Tibial artery (tissue), 4 donors: ENCODE measurements at regions not wholly inside any gene's neighbourhood (a gene's known extent, or its start where the extent isn't known, plus 50 kb on each side); places are given as distances from the start of the nearest gene placed in this dataset.
A peak's percentile ranks its signal among the peaks of the same experiment; 100 is the strongest.

ENCODE experiments used
- DNase-seq, 2 donors: peaks; one replicate each; pipeline ENCODE4 v3.0.0-alpha.2; 2019
- H3K27ac ChIP-seq, 2 donors: fragments of 200-600 bp; sonication (generic) in 1 of 2; 1 replicate in 1 of 2; 2 replicates in 1 of 2; pipeline ENCODE4 v1.5.1; 2018 to 2019; ENCODE audit warnings: mild to moderate bottlenecking in 1 of 2
- H3K27me3 ChIP-seq, 2 donors: fragments of 200-600 bp; sonication (generic) in 1 of 2; one replicate each; pipeline versions ENCODE4 v1.5.1 to v1.6.0; 2016 to 2019
- H3K36me3 ChIP-seq, 3 donors: fragments of 200-600 bp; sonication (generic) in 2 of 3; one replicate each; pipeline ENCODE4 v1.5.1; 2016 to 2019; ENCODE audit warnings: mild to moderate bottlenecking in 2 of 3
- H3K4me1 ChIP-seq, 4 donors: fragments of 200-600 bp; sonication (generic) in 2 of 4; 1 replicate in 3 of 4; 2 replicates in 1 of 4; pipeline ENCODE4 v1.5.1; 2016 to 2019
- H3K4me3 ChIP-seq, 2 donors: fragments of 200-600 bp; sonication (generic) in 1 of 2; 1 replicate in 1 of 2; 2 replicates in 1 of 2; pipeline ENCODE4 v1.5.1; 2018 to 2019; ENCODE audit warnings: mild to moderate bottlenecking in 2 of 2
- H3K9me3 ChIP-seq, 3 donors: fragments of 200-600 bp; sonication (generic) in 1 of 3; one replicate each; pipeline ENCODE4 v1.5.1; 2016 to 2019
- intact Hi-C: fragments of 100-400 bp; cut with DNase I; formaldehyde crosslinking; loops from one replicate; pipeline ENCODE4 v1.15.0; 2023; ENCODE audit warnings: low total_unique reads
- TF ChIP-seq, protein P1 (sequence below), 2 experiments: fragments of 200-600 bp in 1 of 2; fragments of 450-650 bp in 1 of 2; IDR thresholded peaks; one replicate each; pipeline ENCODE4 v1.5.1; 2017 to 2019; ENCODE audit warnings: antibody characterized with exemption in 2 of 2, mild to moderate bottlenecking in 1 of 2, moderate library complexity in 1 of 2

DNA sequence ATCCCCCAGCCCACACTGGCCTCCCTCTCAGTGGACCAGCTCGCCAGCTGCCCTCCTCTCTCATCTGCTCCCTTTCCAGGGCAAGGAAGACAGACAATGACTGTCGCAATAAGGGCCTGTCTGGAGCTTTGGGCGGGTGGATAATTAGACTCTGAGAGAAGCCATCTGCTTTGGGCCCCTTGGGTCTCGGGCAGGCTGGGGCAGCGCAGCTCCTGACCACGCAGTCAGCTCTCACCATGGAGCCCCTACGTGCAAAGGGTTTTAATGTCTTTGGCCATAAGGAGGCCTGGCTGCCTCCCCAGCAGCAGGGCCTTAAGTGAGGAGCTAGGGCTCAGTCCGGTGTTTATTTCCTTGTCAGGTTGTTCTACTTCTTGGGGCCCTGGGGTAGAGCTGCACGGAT is 153.9 kb downstream of the CHST1 start:
- Histone ChIP-seq H3K27ac (no peak overlapping the region), H3K27me3 (peaks cover 0 to 19% of the 10 kb centered on the region in 2 donors), H3K4me1 (no peaks in the 10 kb centered on the region), H3K9me3 (no peaks in the 10 kb centered on the region), H3K36me3 (no peaks in the 10 kb centered on the region), H3K4me3 (no peak overlapping the region)
- DNase-seq: peak in 1 of 2 donors; percentile 46
- TF ChIP-seq, protein P1, sequence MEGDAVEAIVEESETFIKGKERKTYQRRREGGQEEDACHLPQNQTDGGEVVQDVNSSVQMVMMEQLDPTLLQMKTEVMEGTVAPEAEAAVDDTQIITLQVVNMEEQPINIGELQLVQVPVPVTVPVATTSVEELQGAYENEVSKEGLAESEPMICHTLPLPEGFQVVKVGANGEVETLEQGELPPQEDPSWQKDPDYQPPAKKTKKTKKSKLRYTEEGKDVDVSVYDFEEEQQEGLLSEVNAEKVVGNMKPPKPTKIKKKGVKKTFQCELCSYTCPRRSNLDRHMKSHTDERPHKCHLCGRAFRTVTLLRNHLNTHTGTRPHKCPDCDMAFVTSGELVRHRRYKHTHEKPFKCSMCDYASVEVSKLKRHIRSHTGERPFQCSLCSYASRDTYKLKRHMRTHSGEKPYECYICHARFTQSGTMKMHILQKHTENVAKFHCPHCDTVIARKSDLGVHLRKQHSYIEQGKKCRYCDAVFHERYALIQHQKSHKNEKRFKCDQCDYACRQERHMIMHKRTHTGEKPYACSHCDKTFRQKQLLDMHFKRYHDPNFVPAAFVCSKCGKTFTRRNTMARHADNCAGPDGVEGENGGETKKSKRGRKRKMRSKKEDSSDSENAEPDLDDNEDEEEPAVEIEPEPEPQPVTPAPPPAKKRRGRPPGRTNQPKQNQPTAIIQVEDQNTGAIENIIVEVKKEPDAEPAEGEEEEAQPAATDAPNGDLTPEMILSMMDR (IDR thresholded peaks at IDR 0.05): no peak
- intact Hi-C loops: no loop called here

DNA sequence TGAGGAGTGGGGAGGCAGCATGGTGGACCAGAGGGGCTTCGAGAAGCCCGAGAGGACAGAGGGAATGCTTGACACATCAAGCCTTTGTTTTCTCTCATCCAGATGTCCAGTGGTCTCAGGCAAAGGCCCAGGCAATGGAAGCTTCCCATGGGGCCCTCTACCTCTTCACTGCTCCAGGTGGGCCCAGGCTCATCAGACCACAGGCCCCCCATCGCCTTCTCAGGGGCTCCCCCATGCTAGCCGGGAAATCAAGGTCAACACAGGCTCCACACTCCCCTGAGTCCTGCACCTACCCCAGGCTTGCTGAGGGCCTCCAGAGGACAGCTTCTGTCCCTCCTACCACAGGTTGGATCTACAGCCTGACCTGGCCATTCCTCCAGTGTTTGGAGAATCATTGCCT is 157.5 kb downstream of the CHST1 start:
- no peaks in the 10 kb centered on the region for H3K36me3 ChIP-seq
- no peaks in the 10 kb centered on the region for H3K4me1 ChIP-seq
- intact Hi-C loops: no loop called here
- H3K4me3 ChIP-seq: no peak overlapping the region
- H3K9me3 ChIP-seq: no peaks in the 10 kb centered on the region
- peaks cover 0 to 19% of the 10 kb centered on the region in 2 donors for H3K27me3 ChIP-seq
- no peak overlapping the region for H3K27ac ChIP-seq
- no peak for DNase-seq
- TF ChIP-seq, protein P1 (IDR thresholded peaks at IDR 0.05): no peak

DNA sequence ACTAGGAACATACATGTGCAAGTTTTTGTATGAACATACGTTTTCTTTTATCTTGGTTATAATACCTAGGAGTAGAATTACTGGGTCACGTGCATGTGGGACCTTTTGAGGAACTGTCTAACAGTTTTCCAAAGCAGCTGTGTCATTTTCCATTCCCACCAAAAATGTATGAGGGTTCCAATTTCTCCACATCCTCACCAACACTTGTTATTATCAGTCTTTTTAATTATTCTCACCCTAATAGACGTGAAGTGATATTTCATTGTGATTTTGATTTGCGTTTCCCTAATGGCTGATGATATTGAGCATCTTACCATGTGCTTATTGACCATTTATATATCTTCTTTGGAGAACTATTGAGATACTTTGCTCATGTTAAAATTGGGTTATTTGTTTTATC is 162.1 kb downstream of the CHST1 start:
- no peak overlapping the region for H3K4me3 ChIP-seq
- TF ChIP-seq, protein P1 (IDR thresholded peaks at IDR 0.05): no peak
- no peak for DNase-seq
- intact Hi-C loops: no loop called here
- no peaks in the 10 kb centered on the region for H3K36me3 ChIP-seq
- no peaks in the 10 kb centered on the region for H3K9me3 ChIP-seq
- H3K27me3 ChIP-seq: peaks cover 0 to 5% of the 10 kb centered on the region in 2 donors
- H3K27ac ChIP-seq: no peak overlapping the region
- no peaks in the 10 kb centered on the region for H3K4me1 ChIP-seq

DNA sequence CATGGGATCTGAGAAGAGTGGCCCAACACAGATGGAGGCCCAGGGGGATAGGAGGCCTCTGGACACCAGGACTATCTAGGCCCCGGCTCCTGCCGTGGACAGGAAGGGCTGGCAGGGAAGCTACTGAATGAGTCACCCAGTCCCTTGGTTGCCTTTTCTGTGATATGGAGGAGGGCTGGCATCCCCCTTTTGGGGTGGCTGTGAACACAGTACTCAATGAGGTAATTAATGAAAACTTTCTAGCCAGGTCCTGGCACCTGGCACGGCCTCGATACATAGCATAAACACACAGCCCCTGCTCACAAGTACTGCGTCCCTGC is 163.2 kb downstream of the CHST1 start:
- Histone ChIP-seq H3K4me3 (no peak overlapping the region), H3K36me3 (no peaks in the 10 kb centered on the region), H3K27me3 (no peaks in the 10 kb centered on the region), H3K4me1 (no peaks in the 10 kb centered on the region), H3K9me3 (no peaks in the 10 kb centered on the region), H3K27ac (no peak overlapping the region)
- TF ChIP-seq, protein P1 (IDR thresholded peaks at IDR 0.05): no peak
- intact Hi-C loops: no loop called here
- no peak for DNase-seq

DNA sequence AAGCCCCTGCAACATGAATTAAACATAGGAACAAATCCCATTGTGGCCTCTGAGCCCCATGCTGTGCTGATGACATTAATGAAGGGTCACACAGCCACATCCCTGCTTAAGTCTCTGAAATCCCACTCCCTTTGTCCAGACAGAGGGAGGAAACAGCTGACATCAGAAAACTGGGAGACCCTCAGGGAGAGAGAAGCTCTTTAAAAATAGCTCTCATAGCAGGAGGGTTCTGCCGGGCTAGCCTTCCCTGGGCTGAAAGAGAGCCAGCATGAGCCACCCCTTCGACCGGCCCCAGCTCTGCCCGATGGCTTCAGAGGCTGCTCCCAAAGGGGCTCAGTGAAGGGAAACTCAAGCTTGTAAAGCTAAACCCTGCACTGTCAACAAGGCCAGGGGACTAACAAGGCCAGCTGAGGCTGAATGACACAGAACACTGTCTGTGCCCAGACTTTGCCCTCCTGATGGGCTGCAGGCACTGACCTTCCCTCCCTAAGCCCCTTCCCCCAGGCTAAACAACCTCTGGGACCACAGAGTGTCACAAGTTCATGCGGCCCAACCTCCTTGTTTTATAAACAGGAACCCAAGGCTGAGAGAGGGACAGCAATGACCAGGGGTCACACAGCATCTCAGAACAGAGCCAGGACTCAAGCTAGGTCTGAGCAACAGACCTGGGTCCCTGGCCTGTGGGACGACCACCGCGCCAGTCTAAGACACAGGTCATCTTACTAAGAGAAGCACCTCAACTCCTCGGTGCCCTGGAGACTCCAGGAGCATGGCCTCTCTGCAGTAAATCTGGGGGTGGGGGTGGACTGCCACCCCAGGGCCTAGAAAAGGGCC is 163.8 kb downstream of the CHST1 start:
- TF ChIP-seq, protein P1 (IDR thresholded peaks at IDR 0.05): no peak
- intact Hi-C loops: no loop called here
- DNase-seq: no peak
- Histone ChIP-seq H3K4me3 (no peak overlapping the region), H3K36me3 (no peaks in the 10 kb centered on the region), H3K9me3 (no peaks in the 10 kb centered on the region), H3K27me3 (no peaks in the 10 kb centered on the region), H3K27ac (no peak overlapping the region), H3K4me1 (no peaks in the 10 kb centered on the region)
